PC-3 (cell line): ENCODE measurements at regions not wholly inside any gene's neighbourhood (a gene's known extent, or its start where the extent isn't known, plus 50 kb on each side); places are given as distances from the start of the nearest gene placed in this dataset.

Experiments used
- ATAC-seq: fragments of 200-7000 bp; cut with Tn5 transposase; 2 replicates; pipeline ENCODE4 v1.9.1; 2020; ENCODE audit warnings: mild to moderate bottlenecking, moderate library complexity
- BruUV-seq: library from RNA; stranded (reverse); fragments of 400-500 nt; replicated peaks from 2 replicates; lab custom pipeline; 2021; lab: Mats Ljungman, UMichigan
- CTCF ChIA-PET: fragments of 300-600 bp; sonication (Branson Sonifier 250); formaldehyde crosslinking; loops from one replicate; lab custom pipeline; 2022; ENCODE audit warnings: antibody characterized with exemption; lab: Charles Lee
- POLR2A ChIA-PET: fragments of 300-600 bp; sonication (Branson Sonifier 250); formaldehyde crosslinking; loops from one replicate; lab custom pipeline; 2022; ENCODE audit warnings: antibody characterized with exemption; ENCODE audit not compliant: unreplicated experiment; lab: Charles Lee
- DNase-seq: peaks from one replicate; pipeline ENCODE4 v3.0.0-alpha.2; 2015
- H2AFZ ChIP-seq: fragments of 300-600 bp; sonication (generic); 2 replicates; pipeline ENCODE4 v1.6.0; 2016; ENCODE audit warnings: antibody characterized with exemption, low read length
- H3F3A ChIP-seq: fragments of 300-600 bp; sonication (generic); one replicate; pipeline ENCODE4 v1.6.0; 2017; ENCODE audit warnings: antibody characterized with exemption, low read length, control low read depth, mild to moderate bottlenecking; ENCODE audit not compliant: unreplicated experiment
- H3K27ac ChIP-seq: fragments of 300-600 bp; sonication (generic); 2 replicates; pipeline ENCODE4 v1.5.1; 2016; ENCODE audit warnings: mild to moderate bottlenecking, low read length
- H3K27me3 ChIP-seq: fragments of 300-600 bp; sonication (generic); 2 replicates; pipeline ENCODE4 v1.6.1; 2016; ENCODE audit warnings: low read length, mixed read lengths
- H3K36me3 ChIP-seq: fragments of 300-600 bp; sonication (generic); 2 replicates; pipeline ENCODE4 v1.6.1; 2016; ENCODE audit warnings: low read depth, mixed run types, low read length, mixed read lengths
- H3K4me1 ChIP-seq: fragments of 300-600 bp; sonication (generic); 2 replicates; pipeline ENCODE4 v1.5.1; 2016; ENCODE audit warnings: low read length; ENCODE audit not compliant: insufficient read depth
- H3K4me2 ChIP-seq: fragments of 300-600 bp; sonication (generic); 2 replicates; pipeline ENCODE4 v1.6.0; 2016; ENCODE audit warnings: low read length
- H3K4me3 ChIP-seq: fragments of 300-600 bp; sonication (generic); 2 replicates; pipeline ENCODE4 v1.5.1; 2016; ENCODE audit warnings: mild to moderate bottlenecking, low read length, mixed read lengths
- H3K79me2 ChIP-seq: fragments of 300-600 bp; sonication (generic); 2 replicates; pipeline ENCODE4 v1.6.1; 2017; ENCODE audit warnings: low read length, mixed read lengths
- H3K9ac ChIP-seq: fragments of 300-600 bp; sonication (generic); 2 replicates; pipeline ENCODE4 v1.6.0; 2016; ENCODE audit warnings: mild to moderate bottlenecking, low read length
- H3K9me2 ChIP-seq: fragments of 300-600 bp; sonication (generic); replicated peaks from 2 replicates; pipeline ENCODE4 v1.6.1; 2016; ENCODE audit warnings: mixed run types, low read length, mixed read lengths
- H3K9me3 ChIP-seq: fragments of 300-600 bp; sonication (generic); 2 replicates; pipeline ENCODE4 v1.6.1; 2016; ENCODE audit warnings: low read length, mixed read lengths
- H4K20me1 ChIP-seq: fragments of 300-600 bp; sonication (generic); 2 replicates; pipeline ENCODE4 v1.6.1; 2016; ENCODE audit warnings: low read length, mixed read lengths
- EZH2 ChIP-seq: fragments of 300-600 bp; sonication (generic); IDR thresholded peaks from one replicate; pipeline ENCODE4 v1.6.1; 2017; ENCODE audit warnings: antibody characterized with exemption, mild to moderate bottlenecking, low read length; ENCODE audit not compliant: unreplicated experiment
- EZH2phosphoT487 ChIP-seq: fragments of 300-600 bp; sonication (generic); IDR thresholded peaks from 2 replicates; pipeline ENCODE4 v1.6.1; 2018; ENCODE audit warnings: mild to moderate bottlenecking, antibody characterized with exemption, low read length, borderline replicate concordance
- intact Hi-C: fragments of 100-400 bp; cut with micrococcal nuclease; formaldehyde crosslinking; loops from 2 replicates; pipeline ENCODE4 v1.9.0; 2023
- TF ChIP-seq, protein P1 (sequence below): fragments of 300-600 bp; sonication (generic); conservative IDR thresholded peaks from 2 replicates; pipeline ENCODE4 v1.5.1; 2017; ENCODE audit warnings: antibody characterized with exemption, low read depth, mild to moderate bottlenecking, low read length

- H2AFZ ChIP-seq = no peak overlapping the region
- H3K36me3 ChIP-seq = no peaks in the 10 kb centered on the region
- peaks cover 4% of the 10 kb centered on the region; the same call in 1 of the 2 replicates for H3K27me3 ChIP-seq
- no peaks in the 10 kb centered on the region for H3K9me2 ChIP-seq
- H3K4me2 ChIP-seq = no peak overlapping the region
- H3K4me1 ChIP-seq = no peaks in the 10 kb centered on the region
- no peak overlapping the region for H3K4me3 ChIP-seq
- intact Hi-C loops = no loop called here
- H3F3A ChIP-seq = no peaks in the 10 kb centered on the region
- no peak for ATAC-seq
- H3K27ac ChIP-seq = no peak overlapping the region
- H4K20me1 ChIP-seq = no peaks in the 10 kb centered on the region
- ChIA-PET CTCF (no interaction called here), POLR2A (no interaction called here)
- TF ChIP-seq, protein P1, sequence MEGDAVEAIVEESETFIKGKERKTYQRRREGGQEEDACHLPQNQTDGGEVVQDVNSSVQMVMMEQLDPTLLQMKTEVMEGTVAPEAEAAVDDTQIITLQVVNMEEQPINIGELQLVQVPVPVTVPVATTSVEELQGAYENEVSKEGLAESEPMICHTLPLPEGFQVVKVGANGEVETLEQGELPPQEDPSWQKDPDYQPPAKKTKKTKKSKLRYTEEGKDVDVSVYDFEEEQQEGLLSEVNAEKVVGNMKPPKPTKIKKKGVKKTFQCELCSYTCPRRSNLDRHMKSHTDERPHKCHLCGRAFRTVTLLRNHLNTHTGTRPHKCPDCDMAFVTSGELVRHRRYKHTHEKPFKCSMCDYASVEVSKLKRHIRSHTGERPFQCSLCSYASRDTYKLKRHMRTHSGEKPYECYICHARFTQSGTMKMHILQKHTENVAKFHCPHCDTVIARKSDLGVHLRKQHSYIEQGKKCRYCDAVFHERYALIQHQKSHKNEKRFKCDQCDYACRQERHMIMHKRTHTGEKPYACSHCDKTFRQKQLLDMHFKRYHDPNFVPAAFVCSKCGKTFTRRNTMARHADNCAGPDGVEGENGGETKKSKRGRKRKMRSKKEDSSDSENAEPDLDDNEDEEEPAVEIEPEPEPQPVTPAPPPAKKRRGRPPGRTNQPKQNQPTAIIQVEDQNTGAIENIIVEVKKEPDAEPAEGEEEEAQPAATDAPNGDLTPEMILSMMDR = no peak
- no peak for TF ChIP-seq EZH2
- no peak for TF ChIP-seq EZH2phosphoT487
- no peak for DNase-seq
- no peaks in the 10 kb centered on the region for H3K79me2 ChIP-seq
- H3K9ac ChIP-seq = no peak overlapping the region
- H3K9me3 ChIP-seq = no peaks in the 10 kb centered on the region
- no TSS peak for BruUV-seq
These were observed 295.5 kb downstream of the MAF start for GRCh38 chr16:79305074-79305473.

DNA sequence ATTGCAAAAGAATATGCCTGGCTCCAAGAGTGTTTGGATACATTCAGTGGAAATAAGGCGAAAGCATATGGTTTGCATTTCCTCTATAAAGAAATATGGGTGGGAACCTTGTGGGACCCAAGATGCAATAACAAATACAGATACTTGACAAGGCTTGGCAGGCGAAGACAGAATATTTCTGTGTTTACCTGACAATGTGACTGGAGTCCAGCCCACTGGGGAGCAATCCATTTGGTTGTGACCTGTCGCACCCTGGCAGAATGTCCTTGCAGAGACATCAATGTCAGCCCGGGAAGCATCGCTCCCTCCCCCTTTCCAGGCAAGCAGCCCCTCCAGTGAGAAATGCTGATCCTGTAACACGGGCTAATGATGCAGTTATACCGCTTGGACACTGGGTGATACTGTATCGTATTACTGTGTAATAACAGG, 296.6 kb downstream of the MAF start:
- ChIA-PET CTCF (no interaction called here), POLR2A (no interaction called here)
- H3K4me2 ChIP-seq = no peak overlapping the region
- H3K4me1 ChIP-seq = no peaks in the 10 kb centered on the region
- H3K4me3 ChIP-seq = no peak overlapping the region
- H3K9ac ChIP-seq = no peak overlapping the region
- no peaks in the 10 kb centered on the region for H4K20me1 ChIP-seq
- H3F3A ChIP-seq = no peaks in the 10 kb centered on the region
- H2AFZ ChIP-seq = no peak overlapping the region
- no peaks in the 10 kb centered on the region for H3K9me3 ChIP-seq
- no peaks in the 10 kb centered on the region for H3K36me3 ChIP-seq
- H3K27me3 ChIP-seq = no peaks in the 10 kb centered on the region
- BruUV-seq = no TSS peak
- DNase-seq = no peak
- TF ChIP-seq EZH2 (no peak), EZH2phosphoT487 (no peak)
- no peaks in the 10 kb centered on the region for H3K9me2 ChIP-seq
- no peaks in the 10 kb centered on the region for H3K79me2 ChIP-seq
- H3K27ac ChIP-seq = no peak overlapping the region
- intact Hi-C loops = no loop called here
- no peak for ATAC-seq

- Histone ChIP-seq H2AFZ (no peak overlapping the region), H3K9me3 (no peaks in the 10 kb centered on the region), H3K27me3 (no peaks in the 10 kb centered on the region), H4K20me1 (no peaks in the 10 kb centered on the region), H3K4me2 (no peak overlapping the region), H3K36me3 (no peaks in the 10 kb centered on the region), H3K27ac (no peak overlapping the region), H3F3A (no peaks in the 10 kb centered on the region), H3K9me2 (no peaks in the 10 kb centered on the region), H3K4me1 (no peaks in the 10 kb centered on the region), H3K4me3 (no peak overlapping the region), H3K9ac (no peak overlapping the region), H3K79me2 (no peaks in the 10 kb centered on the region)
- TF ChIP-seq EZH2phosphoT487 (no peak), EZH2 (no peak)
- TF ChIP-seq, protein P1 = no peak
- ChIA-PET CTCF (no interaction called here), POLR2A (no interaction called here)
- intact Hi-C loops = no loop called here
- no TSS peak for BruUV-seq
- no peak for ATAC-seq
- DNase-seq = no peak
These were observed 297.3 kb downstream of the MAF start for GRCh38 chr16:79303206-79303605.
